Small intestine (tissue), 7 donors: ENCODE measurements at regions not wholly inside any gene's neighbourhood (a gene's known extent, or its start where the extent isn't known, plus 50 kb on each side); places are given as distances from the start of the nearest gene placed in this dataset.
"Not testable (repeated sequence)": the region's sequence is repeated elsewhere in the genome, so short reads cannot be mapped to it uniquely, and the experiment has no call there.

Source experiments
- DNase-seq, 2 donors: peaks; one replicate each; pipeline versions ENCODE4 v3.0.0 to v3.0.0-alpha.2; 2013
- FAIRE-seq: peaks from 2 replicates; lab custom pipeline; 2012; peaks lifted over from hg19 to GRCh38; lab: Jason Lieb, UNC
- H3K27ac ChIP-seq, 3 donors: one replicate each; pipeline ENCODE4 v1.5.1; 2013; ENCODE audit warnings: low read length in 2 of 3, mild to moderate bottlenecking in 2 of 3, control low read depth in 1 of 3, inconsistent platforms in 1 of 3, low read depth in 1 of 3, moderate library complexity in 1 of 3
- H3K27me3 ChIP-seq, 3 donors: one replicate each; pipeline ENCODE4 v1.6.1; 2013; ENCODE audit warnings: low read length in 3 of 3, inconsistent platforms in 1 of 3; ENCODE audit not compliant: control insufficient read depth in 3 of 3, insufficient read depth in 3 of 3
- H3K36me3 ChIP-seq, 3 donors: one replicate each; pipeline ENCODE4 v1.6.1; 2013; ENCODE audit warnings: low read length in 3 of 3, inconsistent platforms in 1 of 3, low read depth in 1 of 3, mild to moderate bottlenecking in 1 of 3, moderate library complexity in 1 of 3; ENCODE audit not compliant: control insufficient read depth in 3 of 3, insufficient read depth in 2 of 3
- H3K4me1 ChIP-seq, 3 donors: one replicate each; pipeline ENCODE4 v1.6.1; 2013; ENCODE audit warnings: low read length in 2 of 3, inconsistent platforms in 1 of 3, low read depth in 1 of 3, mild to moderate bottlenecking in 1 of 3, moderate library complexity in 1 of 3; ENCODE audit not compliant: control insufficient read depth in 3 of 3, insufficient read depth in 2 of 3
- H3K4me3 ChIP-seq, 3 donors: one replicate each; pipeline ENCODE4 v1.5.1; 2013; ENCODE audit warnings: low read length in 3 of 3, control low read depth in 1 of 3, inconsistent platforms in 1 of 3, low read depth in 1 of 3, mild to moderate bottlenecking in 1 of 3, moderate library complexity in 1 of 3
- H3K9me3 ChIP-seq, 2 donors: one replicate each; pipeline ENCODE4 v1.6.1; 2013; ENCODE audit warnings: low read depth in 1 of 2, low read length in 1 of 2; ENCODE audit not compliant: control insufficient read depth in 2 of 2, insufficient read depth in 1 of 2
- WGBS, 3 donors: extraction: QIAGEN DNeasy Blood & Tissue Kit; methylation state at CpG; one replicate each; pipeline ENCODE4 v1.1.7; 2013; 5-methylcytosine and 5-hydroxymethylcytosine counted together
- donor health status: healthy with polysubstance abuse.
- donor health status: control.
- donor health status: control.
- donor health status: Bipolar disorder and iron deficiency.
- donor health status: healthy.

- H3K27ac ChIP-seq, result no peak overlapping the region
- DNase-seq (no peak), FAIRE-seq (no peak)
- H3K4me1 ChIP-seq, result no peaks in the 10 kb centered on the region
- H3K27me3 ChIP-seq, result no peaks in the 10 kb centered on the region
- H3K36me3 ChIP-seq, result no peaks in the 10 kb centered on the region
- H3K9me3 ChIP-seq, result peaks cover 0 to 13% of the 10 kb centered on the region in 2 donors
- 88 to 90% (median 89%) methylated on average over 4 of the region's 4 CpGs for WGBS, 3 donors
- H3K4me3 ChIP-seq, result no peak overlapping the region
Observed at GRCh38 chr1:209172286-209172685, 411.2 kb upstream of the CAMK1G start.

- H3K36me3 ChIP-seq, H3K4me3 ChIP-seq, DNase-seq, H3K27me3 ChIP-seq, H3K4me1 ChIP-seq, H3K27ac ChIP-seq, FAIRE-seq: not testable (repeated sequence)
- peaks cover 0 to 13% of the 10 kb centered on the region in 2 donors for H3K9me3 ChIP-seq
- WGBS, 3 donors, result 95 to 96% (median 95%) methylated on average over 27 to 31 of the region's 31 CpGs
Observed at GRCh38 chr1:209172792-209173542, 410.5 kb upstream of the CAMK1G start.

GRCh38 chr1:209173796-209174195 is 409.7 kb upstream of the CAMK1G start:
- H3K27me3 ChIP-seq, result not testable (repeated sequence)
- 85 to 95% (median 87%) methylated on average over 2 of the region's 2 CpGs for WGBS, 3 donors

GRCh38 chr1:209176866-209177430 is 406.6 kb upstream of the CAMK1G start:
- DNase-seq, result no peak
- 91 to 100% (median 96%) methylated on average over 2 of the region's 2 CpGs for WGBS, 3 donors
- no peak for FAIRE-seq
- peaks cover 0 to 13% of the 10 kb centered on the region in 2 donors for H3K9me3 ChIP-seq
- no peaks in the 10 kb centered on the region for H3K27me3 ChIP-seq
- H3K4me1 ChIP-seq, result no peaks in the 10 kb centered on the region
- H3K36me3 ChIP-seq, result no peaks in the 10 kb centered on the region
- no peak overlapping the region for H3K27ac ChIP-seq
- H3K4me3 ChIP-seq, result no peak overlapping the region

More at GRCh38 chr1:209173796-209174195, 409.7 kb upstream of the CAMK1G start:
- H3K4me1 ChIP-seq, H3K36me3 ChIP-seq, H3K4me3 ChIP-seq, FAIRE-seq, DNase-seq, H3K27ac ChIP-seq: not testable (repeated sequence)
- peaks cover 0 to 13% of the 10 kb centered on the region in 2 donors for H3K9me3 ChIP-seq

DNA sequence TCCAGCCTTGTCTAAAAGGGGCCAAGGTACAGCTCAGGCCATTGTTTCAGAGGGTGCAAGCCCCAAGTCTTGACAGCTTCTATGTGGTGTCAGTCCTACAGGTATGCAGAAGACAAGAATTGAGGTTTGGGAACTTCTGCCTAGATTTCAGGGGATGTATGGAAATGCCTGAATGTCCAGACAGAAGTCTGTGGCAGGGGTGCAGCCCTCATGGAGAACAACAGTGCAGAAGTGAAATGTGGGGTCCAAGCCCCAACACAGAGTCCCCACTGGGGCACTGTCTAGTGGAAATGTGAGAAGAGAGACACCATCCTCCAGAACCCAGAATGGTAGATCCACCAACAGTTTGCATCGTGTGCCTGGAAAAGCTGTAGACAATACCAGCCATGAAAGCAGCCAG is 400.3 kb upstream of the CAMK1G start:
- FAIRE-seq, result no peak
- 67 to 89% (median 85%) methylated on average over 1 of the region's 1 CpG for WGBS, 3 donors
- Histone ChIP-seq H3K27me3 (no peaks in the 10 kb centered on the region), H3K4me3 (no peak overlapping the region), H3K4me1 (no peaks in the 10 kb centered on the region), H3K36me3 (no peaks in the 10 kb centered on the region), H3K27ac (no peak overlapping the region), H3K9me3 (peaks cover 0 to 8% of the 10 kb centered on the region in 2 donors)
- DNase-seq, result no peak

DNA sequence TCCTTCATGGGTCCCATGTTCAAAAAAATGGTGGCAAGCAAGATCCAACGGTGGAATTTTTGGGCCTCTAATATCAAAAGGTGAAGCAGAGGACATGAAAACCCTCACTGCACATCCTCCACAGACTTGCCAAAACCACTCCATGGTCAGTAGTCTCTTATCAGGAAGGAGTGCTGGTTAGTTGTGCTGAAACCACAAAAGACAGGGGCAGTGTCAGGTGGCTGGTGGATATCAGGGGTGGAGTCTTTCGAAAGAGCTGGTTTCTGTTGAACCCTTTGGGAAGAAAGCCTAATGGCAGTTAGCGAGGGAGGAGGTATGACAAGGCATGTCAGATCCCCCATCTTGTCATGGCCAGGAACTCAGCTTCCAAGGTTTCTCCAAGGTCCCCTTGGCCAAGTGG is 395.9 kb upstream of the CAMK1G start:
- DNase-seq (no peak), FAIRE-seq (no peak)
- 81 to 92% (median 87%) methylated on average over 3 of the region's 3 CpGs for WGBS, 3 donors
- Histone ChIP-seq H3K27me3 (no peaks in the 10 kb centered on the region), H3K4me3 (no peak overlapping the region), H3K27ac (no peak overlapping the region), H3K4me1 (peaks cover 0 to 2% (median 0%) of the 10 kb centered on the region in 3 donors), H3K9me3 (peaks cover 0 to 8% of the 10 kb centered on the region in 2 donors), H3K36me3 (no peaks in the 10 kb centered on the region)

DNA sequence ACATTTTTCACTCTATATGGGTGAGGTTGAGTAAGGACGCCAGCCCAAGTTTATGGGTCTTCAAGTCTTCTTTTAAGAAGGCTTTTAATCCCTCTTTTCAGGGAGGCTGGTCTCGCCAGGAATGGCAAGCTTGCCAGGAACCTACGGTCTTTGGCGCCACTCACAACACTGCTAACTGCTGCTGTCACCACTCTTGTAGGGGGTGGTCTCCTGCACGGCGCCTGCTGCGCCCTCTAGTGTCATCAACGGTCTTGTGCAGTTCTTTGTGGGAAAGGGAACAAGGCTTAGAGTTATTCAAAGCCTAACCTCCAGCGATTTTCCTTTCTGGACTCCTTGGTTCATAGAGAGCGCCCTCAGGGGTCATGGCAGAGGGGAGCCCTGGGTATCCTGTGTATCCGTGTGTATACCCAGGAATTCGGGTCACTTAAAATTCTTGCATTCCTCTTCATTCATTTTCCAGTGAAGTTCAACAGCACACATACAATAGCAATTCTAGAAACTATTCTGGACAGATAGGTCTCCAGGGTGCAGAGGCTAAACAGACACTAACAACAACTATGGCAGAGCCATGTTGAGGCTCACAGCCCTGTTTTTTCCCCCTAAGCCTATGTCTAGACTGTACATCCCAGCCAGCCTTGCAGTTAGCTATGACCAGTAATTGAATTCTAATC is 392.8 kb upstream of the CAMK1G start:
- no peaks in the 10 kb centered on the region for H3K36me3 ChIP-seq
- peaks cover 0 to 2% (median 0%) of the 10 kb centered on the region in 3 donors for H3K4me1 ChIP-seq
- H3K27me3 ChIP-seq, result no peaks in the 10 kb centered on the region
- H3K4me3 ChIP-seq, result no peak overlapping the region
- 24 to 38% (median 33%) methylated on average over 12 of the region's 12 CpGs for WGBS, 3 donors
- H3K27ac ChIP-seq, result no peak overlapping the region
- FAIRE-seq (no peak), DNase-seq (peak; percentile 14 to 46)
- H3K9me3 ChIP-seq, result peaks cover 0 to 12% of the 10 kb centered on the region in 2 donors

GRCh38 chr1:209191262-209191634 is 392.3 kb upstream of the CAMK1G start:
- peaks cover 0 to 2% (median 0%) of the 10 kb centered on the region in 3 donors for H3K4me1 ChIP-seq
- no peaks in the 10 kb centered on the region for H3K36me3 ChIP-seq
- no peak overlapping the region for H3K4me3 ChIP-seq
- DNase-seq (peak; percentile 7 to 59), FAIRE-seq (no peak)
- no peak overlapping the region for H3K27ac ChIP-seq
- H3K27me3 ChIP-seq, result no peaks in the 10 kb centered on the region
- 8 to 53% (median 22%) methylated on average over 1 of the region's 1 CpG for WGBS, 3 donors
- H3K9me3 ChIP-seq, result peaks cover 2 to 17% of the 10 kb centered on the region in 2 donors
